ENCODE measurements at regions not wholly inside any gene's neighbourhood (a gene's known extent, or its start where the extent isn't known, plus 50 kb on each side); places are given as distances from the start of the nearest gene placed in this dataset.

GRCh38 chr5:159385536-159385935 lies 55.2 kb upstream of the IL12B start:
- DNase-seq (ENCODE audit: low read depth): no peak

- DNase-seq (ENCODE audit: low read depth): peak; percentile 1
Observed at GRCh38 chr5:159386028-159386711, 55.9 kb upstream of the IL12B start.

GRCh38 chr5:159392871-159393270 lies 62.6 kb upstream of the IL12B start:
- DNase-seq (ENCODE audit: low read depth): no peak

DNA sequence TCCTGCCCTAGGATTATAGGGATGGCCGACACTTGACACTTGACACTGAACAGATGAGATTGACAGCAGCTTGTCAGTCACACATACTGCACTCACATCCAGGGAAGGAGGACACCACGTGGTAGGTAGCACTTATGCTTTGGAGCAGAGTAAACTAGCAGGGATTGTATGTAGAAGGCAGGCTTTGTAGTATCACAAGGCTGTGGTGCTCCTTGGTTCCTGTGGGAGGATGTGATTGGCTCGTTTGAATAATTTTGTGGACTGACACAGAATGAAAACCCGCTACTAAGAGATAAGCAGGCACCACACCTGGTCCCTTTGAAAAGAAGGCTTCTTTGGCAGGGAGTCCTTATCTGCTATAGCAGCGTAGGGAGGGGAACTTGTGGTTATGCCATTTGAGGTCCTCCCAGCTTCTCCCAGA lies 63.6 kb upstream of the IL12B start:
- DNase-seq (ENCODE audit: low read depth): no peak

DNA sequence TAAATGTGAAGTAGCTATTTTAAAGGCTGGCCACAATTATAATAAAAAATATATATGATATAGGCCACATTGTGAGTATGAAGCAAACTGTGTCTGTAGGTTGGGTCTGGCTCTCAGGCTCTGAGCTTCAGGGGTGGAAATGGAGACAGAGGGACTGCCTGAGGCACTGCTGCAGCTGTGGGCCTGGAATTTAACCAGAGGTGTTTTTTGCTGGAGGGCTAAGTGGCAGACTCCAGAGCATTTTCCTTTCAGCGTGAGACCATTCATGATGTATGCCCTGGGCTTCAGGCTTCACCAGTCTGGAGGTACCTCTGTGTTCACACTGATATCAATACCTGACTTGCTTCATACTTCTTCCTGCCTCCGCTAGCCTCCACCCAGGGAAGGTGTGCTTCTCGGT lies 64.9 kb upstream of the IL12B start:
- no peak for DNase-seq (ENCODE audit: low read depth)

GRCh38 chr5:159398936-159399335 lies 68.6 kb upstream of the IL12B start:
- DNase-seq (ENCODE audit: low read depth): no peak

- no peak for DNase-seq (ENCODE audit: low read depth)
Observed at GRCh38 chr5:159400476-159400875, 70.2 kb upstream of the IL12B start.

DNA sequence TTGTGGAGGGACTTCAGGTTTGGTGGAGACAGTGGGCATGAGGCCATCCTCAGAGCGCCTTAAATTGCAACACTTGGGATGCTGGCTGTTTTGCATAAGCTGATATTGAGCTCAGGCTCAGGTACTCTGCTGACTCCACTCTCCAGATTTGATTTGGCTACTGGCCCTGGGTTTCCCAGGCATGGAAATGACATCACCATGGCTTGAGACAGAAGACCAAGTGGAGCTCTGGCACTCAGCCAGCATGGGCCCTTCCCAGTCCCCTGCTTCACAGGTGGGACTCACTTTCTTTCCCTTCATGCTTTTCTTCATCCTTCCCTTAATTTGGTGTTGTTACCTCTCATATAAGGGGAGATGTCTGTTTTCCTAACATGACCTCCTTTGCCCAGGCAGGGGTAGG lies 72.0 kb upstream of the IL12B start:
- DNase-seq (ENCODE audit: low read depth): peak; percentile 35

GRCh38 chr5:159402856-159403255 lies 72.6 kb upstream of the IL12B start:
- DNase-seq (ENCODE audit: low read depth): peak; percentile 58

- peak; percentile 41 for DNase-seq (ENCODE audit: low read depth)
Observed at GRCh38 chr5:159403906-159404681, 73.8 kb upstream of the IL12B start.

- no peak for DNase-seq (ENCODE audit: low read depth)
Observed at GRCh38 chr5:159405611-159406031, 75.3 kb upstream of the IL12B start.

GRCh38 chr5:159406571-159406970 lies 76.3 kb upstream of the IL12B start:
- peak; percentile 56 for DNase-seq (ENCODE audit: low read depth)

DNA sequence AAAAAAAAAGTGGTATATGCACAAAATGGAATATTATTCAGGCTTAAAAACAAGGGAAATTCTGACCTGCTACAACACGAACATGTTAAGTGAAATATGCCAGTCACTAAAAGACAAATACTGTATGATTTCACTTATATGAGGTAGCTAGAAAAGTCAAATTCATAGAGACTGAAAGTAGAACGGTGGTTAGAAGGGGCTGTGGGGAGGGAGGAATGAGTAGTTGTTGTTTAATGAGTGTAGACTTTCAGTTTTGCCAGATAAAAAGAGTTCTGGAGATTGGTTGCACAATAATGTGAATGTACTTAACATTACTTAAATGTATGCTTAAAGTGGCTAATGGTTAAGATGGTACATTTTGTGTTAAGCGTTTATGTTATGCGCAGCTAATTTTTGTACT lies 79.5 kb upstream of the IL12B start:
- DNase-seq (ENCODE audit: low read depth): no peak

GRCh38 chr5:159410480-159410879 lies 80.2 kb upstream of the IL12B start:
- DNase-seq (ENCODE audit: low read depth): no peak

DNA sequence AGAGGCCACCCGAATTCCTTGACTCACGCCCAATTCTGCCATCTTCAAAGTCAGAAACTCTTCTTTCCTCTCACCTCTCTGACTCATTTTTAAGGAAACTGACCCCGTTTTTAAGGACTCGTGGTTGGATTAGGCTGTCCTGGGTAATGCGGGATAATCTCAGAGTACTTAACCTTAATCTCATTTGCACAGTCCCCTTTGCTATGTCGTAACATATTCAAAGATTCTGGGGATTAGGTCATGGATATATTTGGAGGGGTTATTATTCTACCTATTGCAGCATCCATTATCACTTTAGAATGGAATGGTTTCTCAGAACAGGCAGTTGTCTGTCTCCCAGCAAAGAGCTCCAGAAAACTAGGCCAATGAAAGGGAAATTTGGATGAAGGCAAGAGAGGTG lies 80.8 kb upstream of the IL12B start:
- no peak for DNase-seq (ENCODE audit: low read depth)

DNA sequence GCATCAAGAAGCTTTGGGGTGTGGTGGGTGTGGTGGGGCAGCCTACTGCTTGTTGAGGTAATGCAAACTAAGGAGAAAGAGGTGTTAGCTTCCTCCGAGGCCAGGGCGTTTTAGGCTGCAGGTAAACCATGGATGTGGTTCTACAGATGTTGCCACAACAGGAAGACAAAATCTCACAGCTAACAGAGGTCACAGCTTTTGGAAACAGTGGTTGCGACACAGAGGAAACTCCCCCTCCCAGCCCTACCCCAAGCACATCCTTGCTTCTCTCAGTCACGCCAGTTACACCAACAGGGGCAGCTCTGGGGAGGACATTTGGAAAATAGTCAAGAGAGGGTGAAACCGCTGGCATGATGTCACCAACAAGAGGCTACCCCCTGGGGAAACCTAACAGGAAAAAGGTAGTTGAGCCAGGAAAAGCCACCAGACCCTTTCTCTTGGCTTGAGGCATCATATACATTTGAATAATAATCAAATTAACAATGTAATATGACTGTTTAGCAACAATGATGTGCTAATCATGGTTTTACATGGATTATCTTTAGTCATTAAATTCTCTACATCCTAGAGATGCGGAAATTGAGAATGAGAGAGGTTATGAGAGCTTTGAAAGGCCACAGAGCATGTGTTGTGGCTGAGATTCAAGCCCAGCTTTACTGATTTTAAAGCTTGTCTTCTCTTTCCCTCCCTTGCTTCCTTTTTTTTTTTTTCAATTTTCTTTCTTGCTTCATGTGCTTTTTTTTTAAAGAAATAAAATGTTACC lies 82.2 kb upstream of the IL12B start:
- no peak for DNase-seq (ENCODE audit: low read depth)

- no peak for DNase-seq (ENCODE audit: low read depth)
Observed at GRCh38 chr5:159414021-159414420, 83.7 kb upstream of the IL12B start.

DNA sequence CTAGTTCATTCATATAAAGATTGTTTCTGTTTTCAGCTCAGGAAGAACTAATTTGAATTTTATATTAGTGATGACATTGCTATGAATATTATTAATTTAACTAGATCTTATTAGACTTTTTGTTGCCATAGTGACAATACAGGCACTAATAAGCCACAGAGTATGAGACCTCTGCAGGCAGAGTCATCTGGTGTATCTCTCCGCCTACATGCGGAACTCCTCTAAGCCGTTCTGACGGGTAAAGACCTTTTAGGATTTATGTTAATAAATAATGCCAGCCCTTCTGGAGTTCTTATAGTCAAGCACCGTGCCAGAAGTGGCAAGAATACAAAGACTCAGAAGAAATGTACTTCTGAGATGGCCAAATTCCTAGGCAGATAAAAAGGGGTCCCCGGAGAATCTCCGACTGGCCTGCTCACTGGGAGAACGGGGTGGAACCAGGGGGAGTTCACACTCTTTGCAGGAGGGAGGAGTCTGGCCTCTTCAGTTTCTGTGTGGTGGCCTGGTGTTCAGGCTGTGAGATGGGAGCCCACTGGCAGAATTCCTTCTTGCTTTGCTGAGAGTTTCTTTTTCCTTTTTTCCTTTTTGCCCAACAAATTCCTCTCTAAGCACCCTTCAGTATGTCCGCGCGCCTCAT lies 85.1 kb upstream of the IL12B start:
- DNase-seq (ENCODE audit: low read depth): no peak

DNA sequence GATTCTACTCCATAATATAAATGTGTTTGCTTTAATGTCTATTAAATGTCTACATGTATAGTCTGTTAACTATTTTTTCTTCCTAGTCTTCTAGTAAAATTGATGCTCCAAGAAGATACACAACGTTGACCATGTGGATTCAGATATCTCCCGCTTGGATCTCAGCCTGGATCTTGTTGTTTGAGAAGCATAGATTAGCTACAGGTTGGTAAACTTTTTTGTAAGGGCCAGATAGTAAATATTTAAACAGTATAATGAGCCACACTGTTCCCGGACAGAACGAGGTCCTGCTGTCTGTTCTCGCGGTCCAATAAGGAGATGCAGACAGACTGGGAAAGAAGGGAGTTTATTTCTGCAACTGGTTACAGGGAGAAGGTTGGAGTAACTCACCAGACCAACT lies 86.2 kb upstream of the IL12B start:
- DNase-seq (ENCODE audit: low read depth): no peak

GRCh38 chr5:159417170-159417569 lies 86.9 kb upstream of the IL12B start:
- no peak for DNase-seq (ENCODE audit: low read depth)

GRCh38 chr5:159419576-159419975 lies 89.3 kb upstream of the IL12B start:
- DNase-seq (ENCODE audit: low read depth): no peak

DNA sequence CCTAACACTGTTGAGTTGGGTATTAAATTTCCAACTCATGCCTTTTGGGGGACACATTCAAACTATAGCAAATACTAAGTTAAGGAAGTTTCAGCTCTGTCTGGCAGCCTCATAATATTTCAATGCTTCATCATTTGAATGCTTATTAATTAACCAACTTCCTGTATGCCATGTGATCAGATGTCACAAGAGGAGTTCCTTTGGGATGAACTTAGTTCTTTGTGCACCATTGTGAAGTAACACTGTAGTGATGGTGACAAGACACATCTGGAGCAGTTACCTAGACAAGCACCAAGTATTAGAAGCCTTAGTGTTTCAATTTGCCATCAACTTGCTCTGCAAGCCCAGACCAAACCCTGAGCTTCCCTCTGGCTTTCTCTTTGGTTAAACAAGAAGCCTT lies 90.7 kb upstream of the IL12B start:
- DNase-seq (ENCODE audit: low read depth): no peak

Measured in myocyte (in vitro differentiated cells).